ENCODE measurements at regions not wholly inside any gene's neighbourhood (a gene's known extent, or its start where the extent isn't known, plus 50 kb on each side); places are given as distances from the start of the nearest gene placed in this dataset.
A peak's percentile ranks its signal among the peaks of the same experiment; 100 is the strongest.

GRCh38 chr5:125365747-125366146 is 619.3 kb upstream of the ZNF608 start:
- no peak for DNase-seq

- no peak for DNase-seq
Observed at GRCh38 chr5:125367702-125368101, 621.3 kb upstream of the ZNF608 start.

- no peak for DNase-seq
Observed at GRCh38 chr5:125370461-125371205, 624.2 kb upstream of the ZNF608 start.

- DNase-seq, result peak; percentile 32
Observed at GRCh38 chr5:125372694-125373631, 626.5 kb upstream of the ZNF608 start.

GRCh38 chr5:125375143-125375542 is 628.7 kb upstream of the ZNF608 start:
- DNase-seq, result no peak

GRCh38 chr5:125376059-125376641 is 629.7 kb upstream of the ZNF608 start:
- DNase-seq, result no peak

- no peak for DNase-seq
Observed at GRCh38 chr5:125377141-125377540, 630.7 kb upstream of the ZNF608 start.

GRCh38 chr5:125381290-125381689 is 634.9 kb upstream of the ZNF608 start:
- no peak for DNase-seq

GRCh38 chr5:125384071-125384470 is 637.6 kb upstream of the ZNF608 start:
- DNase-seq, result no peak

- DNase-seq, result no peak
Observed at GRCh38 chr5:125390326-125390725, 643.9 kb upstream of the ZNF608 start.

GRCh38 chr5:125393221-125393815 is 646.9 kb upstream of the ZNF608 start:
- no peak for DNase-seq

- no peak for DNase-seq
Observed at GRCh38 chr5:125394661-125395280, 648.3 kb upstream of the ZNF608 start.

GRCh38 chr5:125396462-125396861 is 650.0 kb upstream of the ZNF608 start:
- no peak for DNase-seq

- DNase-seq, result no peak
Observed at GRCh38 chr5:125398466-125398865, 652.0 kb upstream of the ZNF608 start.

GRCh38 chr5:125399885-125400284 is 653.4 kb upstream of the ZNF608 start:
- no peak for DNase-seq

- no peak for DNase-seq
Observed at GRCh38 chr5:125401724-125402622, 655.5 kb upstream of the ZNF608 start.

GRCh38 chr5:125402787-125403186 is 656.3 kb upstream of the ZNF608 start:
- no peak for DNase-seq

- DNase-seq, result no peak
Observed at GRCh38 chr5:125404056-125404455, 657.6 kb upstream of the ZNF608 start.

- no peak for DNase-seq
Observed at GRCh38 chr5:125408448-125409233, 662.2 kb upstream of the ZNF608 start.

GRCh38 chr5:125409234-125409860 is 662.9 kb upstream of the ZNF608 start:
- peak; percentile 96 for DNase-seq

Data from NCI-H2081 treated with DMSO at 0.1 percent for 48 hours (cell line).